SK-N-SH treated with all-trans-retinoic acid at 6 μM for 48 hours (cell line): ENCODE measurements at regions not wholly inside any gene's neighbourhood (a gene's known extent, or its start where the extent isn't known, plus 50 kb on each side); places are given as distances from the start of the nearest gene placed in this dataset.

Source experiments
- ATAC-seq: fragments of 200-7000 bp; cut with Tn5 transposase; 3 replicates; pipeline ENCODE4 v1.9.1; 2020; ENCODE audit warnings: mild to moderate bottlenecking, moderate library complexity
- ARNTL ChIP-seq: fragments of 450-650 bp; formaldehyde crosslinking; IDR thresholded peaks from 2 replicates; pipeline ENCODE4 v1.5.0; 2020; ENCODE audit warnings: low read depth, mild to moderate bottlenecking, moderate library complexity, borderline replicate concordance
- BACH2 ChIP-seq: fragments of 250-450 bp; sonication (Bioruptor Pico); IDR thresholded peaks from 2 replicates; pipeline ENCODE4 v1.9.0; 2021; ENCODE audit warnings: mild to moderate bottlenecking, borderline replicate concordance
- ESRRG ChIP-seq: fragments of 250-450 bp; sonication (Bioruptor Pico); IDR thresholded peaks from 2 replicates; pipeline ENCODE4 v1.6.1; 2021; ENCODE audit warnings: mild to moderate bottlenecking
- GLIS3 ChIP-seq: fragments of 250-450 bp; sonication (Bioruptor Pico); IDR thresholded peaks from 2 replicates; pipeline ENCODE4 v1.5.0; 2020; ENCODE audit warnings: mild to moderate bottlenecking, moderate library complexity
- ISL1 ChIP-seq: fragments of 250-450 bp; sonication (Bioruptor Pico); IDR thresholded peaks from 2 replicates; pipeline ENCODE4 v2.1.2; 2022; ENCODE audit warnings: mild to moderate bottlenecking, moderate library complexity
- PPARA ChIP-seq: fragments of 250-450 bp; sonication (Bioruptor Pico); IDR thresholded peaks from 2 replicates; pipeline ENCODE4 v1.5.0; 2020; ENCODE audit warnings: mild to moderate bottlenecking, borderline replicate concordance
- RARB ChIP-seq: fragments of 250-450 bp; sonication (Bioruptor Pico); IDR thresholded peaks from 2 replicates; pipeline ENCODE4 v1.8.0; 2021; ENCODE audit warnings: mild to moderate bottlenecking, moderate library complexity
- SNAI2 ChIP-seq: fragments of 250-450 bp; sonication (Bioruptor Pico); IDR thresholded peaks from 2 replicates; pipeline ENCODE4 v1.5.0; 2020; ENCODE audit warnings: mild to moderate bottlenecking, moderate library complexity
- TCF4 ChIP-seq: fragments of 250-450 bp; sonication (Bioruptor Pico); IDR thresholded peaks from 2 replicates; pipeline ENCODE4 v1.8.0; 2021; ENCODE audit warnings: mild to moderate bottlenecking, moderate library complexity, borderline replicate concordance
- TOX ChIP-seq: fragments of 250-450 bp; sonication (Bioruptor Pico); IDR thresholded peaks from 2 replicates; pipeline ENCODE4 v1.8.0; 2021; ENCODE audit warnings: mild to moderate bottlenecking, moderate library complexity, borderline replicate concordance
- ZC3H10 ChIP-seq: fragments of 250-450 bp; sonication (Bioruptor Pico); IDR thresholded peaks from 2 replicates; pipeline ENCODE4 v1.5.1; 2021; ENCODE audit warnings: mild to moderate bottlenecking, moderate library complexity
- ZFP30 ChIP-seq: fragments of 450-650 bp; formaldehyde crosslinking; IDR thresholded peaks from 2 replicates; pipeline ENCODE4 v1.5.0; 2022; ENCODE audit warnings: mild to moderate bottlenecking, moderate library complexity
- ZNF565 ChIP-seq: fragments of 450-650 bp; formaldehyde crosslinking; conservative IDR thresholded peaks from 2 replicates; pipeline ENCODE4 v1.5.0; 2020; ENCODE audit warnings: low read depth, mild to moderate bottlenecking, moderate library complexity
- ZNF70 ChIP-seq: fragments of 450-650 bp; formaldehyde crosslinking; IDR thresholded peaks from 2 replicates; pipeline ENCODE4 v1.5.0; 2020; ENCODE audit warnings: mild to moderate bottlenecking, moderate library complexity
- ZNF8 ChIP-seq: fragments of 450-650 bp; formaldehyde crosslinking; IDR thresholded peaks from 2 replicates; pipeline ENCODE4 v1.5.0; 2020; ENCODE audit warnings: mild to moderate bottlenecking, moderate library complexity
- TF ChIP-seq, protein P1 (sequence below): fragments of 250-450 bp; sonication (Bioruptor Pico); IDR thresholded peaks from 2 replicates; pipeline ENCODE4 v1.5.1; 2021; ENCODE audit warnings: mild to moderate bottlenecking, moderate library complexity
- TF ChIP-seq, protein P2 (sequence below): fragments of 250-450 bp; sonication (Bioruptor Pico); IDR thresholded peaks from 2 replicates; pipeline ENCODE4 v1.8.0; 2020; ENCODE audit warnings: mild to moderate bottlenecking, moderate library complexity, borderline replicate concordance
- TF ChIP-seq, protein P3 (sequence below): fragments of 250-450 bp; sonication (Bioruptor Pico); IDR thresholded peaks from 2 replicates; pipeline ENCODE4 v1.8.0; 2021; ENCODE audit warnings: low read depth, mild to moderate bottlenecking, moderate library complexity, borderline replicate concordance
- TF ChIP-seq, protein P4 (sequence below): fragments of 250-450 bp; sonication (Bioruptor Pico); IDR thresholded peaks from 2 replicates; pipeline ENCODE4 v1.5.0; 2020; ENCODE audit warnings: mild to moderate bottlenecking, moderate library complexity
- TF ChIP-seq, protein P5 (sequence below): fragments of 250-450 bp; sonication (Bioruptor Pico); IDR thresholded peaks from 2 replicates; pipeline ENCODE4 v1.5.1; 2020; ENCODE audit warnings: low read depth, mild to moderate bottlenecking, moderate library complexity

DNA sequence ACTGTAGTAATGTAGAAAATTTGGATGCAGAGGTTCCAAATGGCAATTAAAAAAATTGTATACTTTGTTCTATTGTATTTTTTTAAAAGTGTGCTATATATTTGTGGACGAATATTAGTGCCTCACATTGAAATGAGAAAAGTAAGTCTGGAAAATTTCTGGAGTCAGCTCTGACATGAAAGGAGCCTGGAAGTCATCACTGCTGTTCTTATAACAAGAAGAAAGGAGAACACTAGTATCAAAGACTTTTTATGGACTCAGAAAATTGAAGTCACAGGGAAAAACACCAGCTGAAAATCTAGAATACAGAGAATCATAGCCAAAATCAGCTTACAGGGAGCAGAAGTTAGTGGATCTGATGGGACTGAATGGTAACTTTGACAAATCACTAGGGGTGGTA lies 1450.7 kb upstream of the SPRY2 start:
- no peak for ATAC-seq
- TF ChIP-seq ESRRG (CRISPR knock-in tag) (no peak), ARNTL (CRISPR knock-in tag) (no peak), RARB (CRISPR knock-in tag) (no peak), SNAI2 (no peak), PPARA (CRISPR knock-in tag) (no peak), TCF4 (CRISPR knock-in tag) (no peak), ZC3H10 (CRISPR knock-in tag) (no peak), BACH2 (no peak), ZNF565 (CRISPR knock-in tag) (no peak), ZNF70 (CRISPR knock-in tag) (no peak), ISL1 (CRISPR knock-in tag) (no peak)
- TF ChIP-seq, protein P1, sequence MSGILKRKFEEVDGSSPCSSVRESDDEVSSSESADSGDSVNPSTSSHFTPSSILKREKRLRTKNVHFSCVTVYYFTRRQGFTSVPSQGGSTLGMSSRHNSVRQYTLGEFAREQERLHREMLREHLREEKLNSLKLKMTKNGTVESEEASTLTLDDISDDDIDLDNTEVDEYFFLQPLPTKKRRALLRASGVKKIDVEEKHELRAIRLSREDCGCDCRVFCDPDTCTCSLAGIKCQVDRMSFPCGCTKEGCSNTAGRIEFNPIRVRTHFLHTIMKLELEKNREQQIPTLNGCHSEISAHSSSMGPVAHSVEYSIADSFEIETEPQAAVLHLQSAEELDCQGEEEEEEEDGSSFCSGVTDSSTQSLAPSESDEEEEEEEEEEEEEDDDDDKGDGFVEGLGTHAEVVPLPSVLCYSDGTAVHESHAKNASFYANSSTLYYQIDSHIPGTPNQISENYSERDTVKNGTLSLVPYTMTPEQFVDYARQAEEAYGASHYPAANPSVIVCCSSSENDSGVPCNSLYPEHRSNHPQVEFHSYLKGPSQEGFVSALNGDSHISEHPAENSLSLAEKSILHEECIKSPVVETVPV (CRISPR knock-in tag) = no peak
- TF ChIP-seq, protein P2, sequence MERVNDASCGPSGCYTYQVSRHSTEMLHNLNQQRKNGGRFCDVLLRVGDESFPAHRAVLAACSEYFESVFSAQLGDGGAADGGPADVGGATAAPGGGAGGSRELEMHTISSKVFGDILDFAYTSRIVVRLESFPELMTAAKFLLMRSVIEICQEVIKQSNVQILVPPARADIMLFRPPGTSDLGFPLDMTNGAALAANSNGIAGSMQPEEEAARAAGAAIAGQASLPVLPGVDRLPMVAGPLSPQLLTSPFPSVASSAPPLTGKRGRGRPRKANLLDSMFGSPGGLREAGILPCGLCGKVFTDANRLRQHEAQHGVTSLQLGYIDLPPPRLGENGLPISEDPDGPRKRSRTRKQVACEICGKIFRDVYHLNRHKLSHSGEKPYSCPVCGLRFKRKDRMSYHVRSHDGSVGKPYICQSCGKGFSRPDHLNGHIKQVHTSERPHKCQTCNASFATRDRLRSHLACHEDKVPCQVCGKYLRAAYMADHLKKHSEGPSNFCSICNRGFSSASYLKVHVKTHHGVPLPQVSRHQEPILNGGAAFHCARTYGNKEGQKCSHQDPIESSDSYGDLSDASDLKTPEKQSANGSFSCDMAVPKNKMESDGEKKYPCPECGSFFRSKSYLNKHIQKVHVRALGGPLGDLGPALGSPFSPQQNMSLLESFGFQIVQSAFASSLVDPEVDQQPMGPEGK (CRISPR knock-in tag) = no peak
- TF ChIP-seq, protein P3, sequence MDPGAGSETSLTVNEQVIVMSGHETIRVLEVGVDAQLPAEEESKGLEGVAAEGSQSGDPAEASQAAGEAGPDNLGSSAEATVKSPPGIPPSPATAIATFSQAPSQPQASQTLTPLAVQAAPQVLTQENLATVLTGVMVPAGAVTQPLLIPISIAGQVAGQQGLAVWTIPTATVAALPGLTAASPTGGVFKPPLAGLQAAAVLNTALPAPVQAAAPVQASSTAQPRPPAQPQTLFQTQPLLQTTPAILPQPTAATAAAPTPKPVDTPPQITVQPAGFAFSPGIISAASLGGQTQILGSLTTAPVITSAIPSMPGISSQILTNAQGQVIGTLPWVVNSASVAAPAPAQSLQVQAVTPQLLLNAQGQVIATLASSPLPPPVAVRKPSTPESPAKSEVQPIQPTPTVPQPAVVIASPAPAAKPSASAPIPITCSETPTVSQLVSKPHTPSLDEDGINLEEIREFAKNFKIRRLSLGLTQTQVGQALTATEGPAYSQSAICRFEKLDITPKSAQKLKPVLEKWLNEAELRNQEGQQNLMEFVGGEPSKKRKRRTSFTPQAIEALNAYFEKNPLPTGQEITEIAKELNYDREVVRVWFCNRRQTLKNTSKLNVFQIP (CRISPR knock-in tag) = no peak

DNA sequence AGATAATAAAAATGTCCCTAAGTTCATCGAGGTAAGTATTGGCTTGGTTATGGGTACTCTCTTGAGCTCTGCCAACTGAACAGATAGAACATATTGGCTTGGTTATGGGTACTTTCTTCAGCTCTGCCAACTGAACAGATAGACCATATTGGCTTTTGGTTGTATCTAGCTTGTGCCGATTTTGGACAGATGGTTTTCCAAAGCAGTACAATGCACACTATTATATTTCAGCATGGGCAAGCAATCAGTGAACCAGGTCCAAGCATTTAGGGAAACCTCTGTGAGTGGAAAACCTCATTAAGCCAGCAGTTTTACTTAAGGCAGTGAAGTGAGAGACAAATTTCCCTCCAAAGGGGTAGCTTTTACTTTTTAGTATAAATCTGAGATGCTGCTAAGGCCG lies 1440.5 kb upstream of the SPRY2 start:
- no peak for TF ChIP-seq TOX (CRISPR knock-in tag)
- no peak for TF ChIP-seq ZNF70 (CRISPR knock-in tag)
- no peak for TF ChIP-seq ZFP30 (CRISPR knock-in tag)
- TF ChIP-seq, protein P1 (CRISPR knock-in tag) = no peak
- TF ChIP-seq, protein P4, sequence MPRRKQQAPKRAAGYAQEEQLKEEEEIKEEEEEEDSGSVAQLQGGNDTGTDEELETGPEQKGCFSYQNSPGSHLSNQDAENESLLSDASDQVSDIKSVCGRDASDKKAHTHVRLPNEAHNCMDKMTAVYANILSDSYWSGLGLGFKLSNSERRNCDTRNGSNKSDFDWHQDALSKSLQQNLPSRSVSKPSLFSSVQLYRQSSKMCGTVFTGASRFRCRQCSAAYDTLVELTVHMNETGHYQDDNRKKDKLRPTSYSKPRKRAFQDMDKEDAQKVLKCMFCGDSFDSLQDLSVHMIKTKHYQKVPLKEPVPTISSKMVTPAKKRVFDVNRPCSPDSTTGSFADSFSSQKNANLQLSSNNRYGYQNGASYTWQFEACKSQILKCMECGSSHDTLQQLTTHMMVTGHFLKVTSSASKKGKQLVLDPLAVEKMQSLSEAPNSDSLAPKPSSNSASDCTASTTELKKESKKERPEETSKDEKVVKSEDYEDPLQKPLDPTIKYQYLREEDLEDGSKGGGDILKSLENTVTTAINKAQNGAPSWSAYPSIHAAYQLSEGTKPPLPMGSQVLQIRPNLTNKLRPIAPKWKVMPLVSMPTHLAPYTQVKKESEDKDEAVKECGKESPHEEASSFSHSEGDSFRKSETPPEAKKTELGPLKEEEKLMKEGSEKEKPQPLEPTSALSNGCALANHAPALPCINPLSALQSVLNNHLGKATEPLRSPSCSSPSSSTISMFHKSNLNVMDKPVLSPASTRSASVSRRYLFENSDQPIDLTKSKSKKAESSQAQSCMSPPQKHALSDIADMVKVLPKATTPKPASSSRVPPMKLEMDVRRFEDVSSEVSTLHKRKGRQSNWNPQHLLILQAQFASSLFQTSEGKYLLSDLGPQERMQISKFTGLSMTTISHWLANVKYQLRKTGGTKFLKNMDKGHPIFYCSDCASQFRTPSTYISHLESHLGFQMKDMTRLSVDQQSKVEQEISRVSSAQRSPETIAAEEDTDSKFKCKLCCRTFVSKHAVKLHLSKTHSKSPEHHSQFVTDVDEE (CRISPR knock-in tag) = no peak
- TF ChIP-seq GLIS3 (CRISPR knock-in tag) = no peak
- no peak for TF ChIP-seq ARNTL (CRISPR knock-in tag)
- no peak for TF ChIP-seq ZNF565 (CRISPR knock-in tag)
- TF ChIP-seq ISL1 (CRISPR knock-in tag) = no peak
- no peak for TF ChIP-seq BACH2
- TF ChIP-seq, protein P5, sequence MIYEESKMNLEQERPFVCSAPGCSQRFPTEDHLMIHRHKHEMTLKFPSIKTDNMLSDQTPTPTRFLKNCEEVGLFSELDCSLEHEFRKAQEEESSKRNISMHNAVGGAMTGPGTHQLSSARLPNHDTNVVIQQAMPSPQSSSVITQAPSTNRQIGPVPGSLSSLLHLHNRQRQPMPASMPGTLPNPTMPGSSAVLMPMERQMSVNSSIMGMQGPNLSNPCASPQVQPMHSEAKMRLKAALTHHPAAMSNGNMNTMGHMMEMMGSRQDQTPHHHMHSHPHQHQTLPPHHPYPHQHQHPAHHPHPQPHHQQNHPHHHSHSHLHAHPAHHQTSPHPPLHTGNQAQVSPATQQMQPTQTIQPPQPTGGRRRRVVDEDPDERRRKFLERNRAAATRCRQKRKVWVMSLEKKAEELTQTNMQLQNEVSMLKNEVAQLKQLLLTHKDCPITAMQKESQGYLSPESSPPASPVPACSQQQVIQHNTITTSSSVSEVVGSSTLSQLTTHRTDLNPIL (CRISPR knock-in tag) = no peak
- TF ChIP-seq, protein P2 (CRISPR knock-in tag) = no peak
- TF ChIP-seq ZNF8 (CRISPR knock-in tag) = no peak
- TF ChIP-seq, protein P3 (CRISPR knock-in tag) = no peak
- no peak for ATAC-seq
